Jurkat, Clone E6-1 (cell line): ENCODE measurements at regions not wholly inside any gene's neighbourhood (a gene's known extent, or its start where the extent isn't known, plus 50 kb on each side); places are given as distances from the start of the nearest gene placed in this dataset.
"Not testable (repeated sequence)": the region's sequence is repeated elsewhere in the genome, so short reads cannot be mapped to it uniquely, and the experiment has no call there.

Experiments used
- DNase-seq: peaks from one replicate; pipeline ENCODE4 v3.0.0-alpha.2; 2011; ENCODE audit warnings: low read depth, low spot score
- H3K4me3 ChIP-seq: 2 replicates; pipeline ENCODE4 v1.5.1; 2011; ENCODE audit warnings: mild to moderate bottlenecking, low read length, control low read depth, moderate library complexity

DNA sequence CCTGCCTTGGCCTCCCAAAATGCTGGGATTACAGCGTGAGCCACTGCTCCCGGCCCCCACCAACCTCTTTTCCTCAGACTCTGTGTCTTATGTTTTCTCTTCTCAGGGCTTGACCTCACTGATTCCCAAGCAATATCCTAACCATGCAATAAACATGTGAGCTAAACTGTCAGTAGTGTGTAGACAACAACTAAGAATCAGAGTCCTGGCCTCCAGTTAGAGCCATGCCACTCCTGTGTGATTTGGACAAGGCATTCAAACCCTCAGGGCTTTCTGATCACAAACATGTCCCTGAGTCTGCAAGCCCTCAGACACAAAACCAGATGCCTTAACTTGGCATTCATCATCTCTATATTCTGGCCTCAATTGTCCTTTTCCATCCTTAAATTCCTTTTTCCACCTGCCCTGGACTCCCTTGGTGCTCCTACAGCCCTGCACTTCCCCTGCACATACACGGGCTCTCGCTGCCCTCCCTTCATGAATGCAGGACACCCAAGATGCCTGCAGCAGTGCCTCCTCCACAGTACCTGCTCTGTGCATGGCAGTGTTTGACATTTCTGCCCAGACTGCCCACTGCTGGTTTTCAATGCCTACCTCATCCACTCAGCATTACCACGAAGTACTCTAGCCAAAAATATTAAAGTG is 142.8 kb downstream of the CYP26A1 start:
- no peak overlapping the region for H3K4me3 ChIP-seq
- DNase-seq, result no peak

- no peak for DNase-seq
- no peak overlapping the region for H3K4me3 ChIP-seq
Observed at GRCh38 chr10:93218386-93218785, 144.7 kb downstream of the CYP26A1 start.

DNA sequence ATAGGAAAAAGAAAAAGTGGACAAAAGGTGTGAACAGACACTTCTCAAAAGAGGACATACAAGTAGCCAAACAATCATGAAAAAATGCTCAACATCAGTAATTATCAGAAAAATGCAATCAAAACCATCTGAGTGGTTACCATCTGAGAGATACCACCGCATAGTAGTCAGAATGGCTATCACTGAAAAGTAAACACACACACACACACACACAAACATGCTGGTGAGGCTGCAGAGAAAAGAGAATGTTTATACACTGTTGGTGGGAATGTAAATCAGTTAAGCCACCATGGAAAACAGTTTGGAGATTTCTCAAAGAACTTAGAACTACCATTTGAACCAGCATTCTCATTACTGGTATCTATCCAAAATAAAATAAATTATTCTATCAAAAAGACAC is 145.7 kb downstream of the CYP26A1 start:
- DNase-seq, result no peak

DNA sequence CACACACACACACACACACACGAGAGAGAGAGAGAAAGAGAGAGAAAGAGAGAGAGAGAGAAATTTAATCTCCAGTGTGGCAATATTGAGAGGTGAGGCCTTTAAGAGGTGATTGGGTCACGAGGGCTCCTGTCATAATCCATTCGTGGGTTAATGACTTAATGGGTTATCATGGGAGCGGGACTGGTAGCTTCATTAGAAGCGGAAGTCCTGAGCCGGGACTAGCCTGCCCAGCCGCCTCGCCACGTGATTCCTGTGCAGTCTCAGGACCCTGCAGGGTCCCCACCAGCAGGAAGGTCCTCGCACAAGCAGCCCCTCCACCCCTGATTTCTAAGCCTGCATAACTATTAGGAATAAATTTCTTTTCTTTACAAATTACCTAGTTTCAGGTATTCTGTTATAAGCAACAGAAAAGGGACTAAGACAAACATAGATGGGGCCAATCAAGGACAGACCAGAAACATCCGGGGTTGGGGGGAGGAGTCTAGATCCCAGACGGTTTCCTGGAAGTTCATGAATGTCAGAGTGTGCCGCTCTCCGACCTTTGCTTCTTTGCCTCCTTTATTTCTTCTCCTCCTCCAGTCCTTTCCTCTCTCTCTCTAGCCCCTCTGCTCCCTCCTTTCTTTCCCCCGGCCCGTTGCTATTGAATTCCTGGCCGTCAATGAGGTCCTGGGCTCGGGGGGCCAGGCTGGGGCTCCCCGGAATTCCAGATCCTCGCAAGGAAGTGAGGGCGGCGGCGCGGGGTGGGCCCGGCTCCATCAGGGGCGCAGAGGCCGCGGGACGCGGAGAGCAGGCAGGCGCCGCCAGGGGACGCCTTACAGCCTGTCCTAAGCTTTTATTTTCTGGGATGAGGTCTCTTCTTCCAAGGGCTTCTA is 146.8 kb downstream of the CYP26A1 start:
- H3K4me3 ChIP-seq, result no peak overlapping the region
- no peak for DNase-seq

More for the DNA sequence above, 145.7 kb downstream of the CYP26A1 start:
- H3K4me3 ChIP-seq, result no peak overlapping the region

DNA sequence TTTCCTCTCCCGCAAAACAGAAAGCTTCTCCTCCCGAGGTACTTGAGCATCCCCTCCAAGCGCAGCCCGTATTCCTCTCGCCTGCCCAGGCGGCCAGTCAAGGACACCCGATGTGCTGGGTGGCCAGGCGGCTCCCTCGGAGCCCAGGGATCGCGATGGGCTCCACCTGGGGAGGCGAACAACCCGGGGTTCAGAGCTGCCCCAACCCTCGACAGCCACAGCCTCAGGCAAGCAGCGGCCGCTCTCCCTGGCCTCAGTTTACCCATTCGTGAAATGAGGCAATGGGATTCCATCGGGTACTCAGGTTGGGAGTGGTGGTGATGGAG is 147.4 kb downstream of the CYP26A1 start:
- DNase-seq, result no peak

DNA sequence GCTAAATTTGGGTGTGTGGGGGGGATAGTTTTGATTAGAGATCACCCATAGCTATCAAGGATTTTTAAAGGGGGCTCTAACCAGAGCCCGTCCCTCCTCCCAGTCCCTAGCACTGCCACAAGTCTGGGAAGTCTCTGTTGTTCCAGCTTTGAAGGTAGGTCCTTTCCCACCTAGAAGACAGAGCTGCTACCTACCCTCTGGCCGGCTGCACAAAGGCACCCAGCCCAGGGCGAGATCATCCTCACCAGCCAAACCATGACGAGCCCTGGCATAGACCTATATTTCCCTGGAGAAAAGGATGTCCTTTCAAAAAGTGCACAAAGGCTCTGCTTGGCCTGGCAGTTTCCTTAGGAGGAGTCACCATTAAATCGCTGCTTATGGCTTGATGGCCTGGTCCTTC is 147.8 kb downstream of the CYP26A1 start:
- no peak for DNase-seq
- H3K4me3 ChIP-seq, result no peak overlapping the region

More for the DNA sequence above, 147.4 kb downstream of the CYP26A1 start:
- no peak overlapping the region for H3K4me3 ChIP-seq

GRCh38 chr10:93222211-93222754 is 148.6 kb downstream of the CYP26A1 start:
- no peak overlapping the region for H3K4me3 ChIP-seq
- no peak for DNase-seq

DNA sequence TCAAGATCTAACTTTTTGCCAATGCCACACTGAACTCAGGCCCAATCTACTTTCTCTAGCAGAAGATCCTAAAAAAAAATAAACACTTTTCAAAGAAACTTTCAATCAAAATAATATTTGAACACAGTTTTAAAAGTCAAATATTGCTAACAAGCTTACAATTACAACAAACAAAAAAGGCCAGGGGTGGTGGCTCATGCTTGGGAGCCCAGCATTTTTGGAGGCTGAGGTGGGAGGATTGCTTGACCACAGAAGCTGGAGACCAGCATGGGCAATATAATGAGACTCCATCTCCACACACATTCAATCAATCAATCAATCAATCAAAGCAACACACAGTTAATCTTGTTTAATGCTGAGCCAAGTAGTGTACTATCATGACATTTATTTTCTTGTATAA is 149.2 kb downstream of the CYP26A1 start:
- H3K4me3 ChIP-seq, result no peak overlapping the region
- no peak for DNase-seq

DNA sequence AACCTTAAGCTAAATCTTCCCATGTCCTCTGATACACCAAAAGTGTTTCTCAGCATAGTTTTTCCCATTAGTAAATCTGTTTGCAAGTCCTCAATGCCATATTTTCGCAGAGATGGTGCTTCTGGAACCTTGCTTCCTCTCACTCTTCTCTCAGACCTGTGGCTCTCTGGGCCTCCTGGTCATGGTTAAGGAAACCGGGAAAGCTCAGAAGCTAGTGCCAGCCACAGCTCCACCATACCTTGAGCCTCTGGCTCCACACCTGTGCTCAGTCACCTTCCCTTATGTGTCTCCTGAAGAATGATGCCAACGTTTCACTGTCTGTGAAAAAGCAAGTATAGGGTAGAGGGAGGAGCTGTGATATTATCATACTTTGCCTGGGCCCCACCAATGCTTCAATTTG is 149.6 kb downstream of the CYP26A1 start:
- H3K4me3 ChIP-seq, result no peak overlapping the region
- DNase-seq, result no peak

DNA sequence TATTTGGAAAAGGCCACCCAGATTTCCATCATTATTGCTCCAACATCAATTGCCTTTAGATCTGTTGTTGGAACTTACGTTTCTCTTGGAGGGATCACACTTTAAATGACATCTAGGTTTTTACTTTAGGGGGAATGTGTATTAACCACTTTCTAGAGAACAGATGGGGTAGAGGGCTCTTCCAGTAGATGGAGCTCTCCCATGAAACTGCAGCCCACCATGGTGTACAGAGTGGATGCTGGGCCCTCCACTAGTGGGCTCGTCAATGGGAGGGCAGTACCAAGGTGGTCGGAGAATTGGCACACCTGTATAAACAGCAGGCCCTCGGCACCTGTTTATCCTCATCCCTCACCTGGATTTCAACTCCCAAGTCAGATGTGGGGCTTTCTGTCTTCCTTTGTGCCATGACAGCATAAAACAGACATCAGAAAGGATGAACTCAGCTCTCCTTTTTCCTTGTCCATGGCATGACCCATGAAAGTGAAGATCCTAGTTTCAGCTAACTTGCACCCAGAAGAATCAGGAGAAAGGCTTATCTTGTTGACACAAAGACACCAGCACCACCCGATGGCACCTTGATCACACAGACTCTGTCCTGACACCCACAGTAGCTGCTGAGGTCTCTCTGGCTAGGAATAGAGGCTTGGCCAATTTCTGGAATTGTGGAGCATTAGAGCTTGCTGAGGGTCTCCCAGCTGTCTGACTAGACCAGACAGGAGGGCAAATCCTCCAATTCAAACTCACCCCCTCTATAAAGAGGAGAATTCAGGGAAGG is 150.5 kb downstream of the CYP26A1 start:
- H3K4me3 ChIP-seq, result no peak overlapping the region
- DNase-seq, result no peak

DNA sequence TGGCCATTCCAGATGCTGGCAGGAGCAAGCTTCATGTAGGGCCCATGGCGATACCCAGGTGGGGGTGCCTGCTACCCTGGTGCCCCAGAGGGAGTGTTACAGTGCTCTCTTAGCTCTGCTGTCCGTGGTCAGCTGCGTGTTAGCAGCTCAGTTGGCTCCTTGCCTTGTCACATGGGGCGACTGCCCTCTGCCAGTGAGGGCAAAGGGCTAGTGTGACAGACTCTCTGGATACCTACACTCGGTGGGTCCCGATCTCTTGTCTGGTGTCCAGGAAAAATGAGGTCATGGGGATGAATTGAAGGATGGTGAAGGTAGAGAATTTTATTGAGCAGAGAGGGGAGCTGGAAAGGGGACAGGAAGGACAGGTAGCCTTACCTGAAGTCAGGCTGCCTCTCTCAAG is 152.2 kb downstream of the CYP26A1 start:
- no peak overlapping the region for H3K4me3 ChIP-seq
- DNase-seq, result no peak

DNA sequence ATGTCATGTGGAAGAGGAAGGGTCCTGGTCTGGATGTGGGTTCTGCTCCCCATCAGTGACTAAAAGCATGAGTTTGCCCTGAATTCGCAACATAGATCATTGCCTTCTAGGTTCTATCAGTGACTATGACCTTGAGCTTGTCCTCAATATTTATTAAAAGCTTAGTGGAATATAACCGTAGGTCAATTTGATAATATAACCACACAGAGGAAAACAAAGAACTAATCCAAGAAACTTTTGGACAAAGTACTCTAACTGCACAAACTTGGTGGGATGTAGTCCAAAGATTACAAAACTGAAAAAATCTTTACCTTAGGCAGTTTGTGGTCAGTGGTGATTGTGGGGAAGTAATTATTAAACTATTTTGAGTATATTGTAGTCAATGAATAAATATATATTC is 152.9 kb downstream of the CYP26A1 start:
- no peak overlapping the region for H3K4me3 ChIP-seq
- no peak for DNase-seq

- not testable (repeated sequence) for DNase-seq, H3K4me3 ChIP-seq
Observed at GRCh38 chr10:93230596-93230995, 156.9 kb downstream of the CYP26A1 start.

GRCh38 chr10:93232159-93232558 is 158.5 kb downstream of the CYP26A1 start:
- DNase-seq, H3K4me3 ChIP-seq: not testable (repeated sequence)

DNA sequence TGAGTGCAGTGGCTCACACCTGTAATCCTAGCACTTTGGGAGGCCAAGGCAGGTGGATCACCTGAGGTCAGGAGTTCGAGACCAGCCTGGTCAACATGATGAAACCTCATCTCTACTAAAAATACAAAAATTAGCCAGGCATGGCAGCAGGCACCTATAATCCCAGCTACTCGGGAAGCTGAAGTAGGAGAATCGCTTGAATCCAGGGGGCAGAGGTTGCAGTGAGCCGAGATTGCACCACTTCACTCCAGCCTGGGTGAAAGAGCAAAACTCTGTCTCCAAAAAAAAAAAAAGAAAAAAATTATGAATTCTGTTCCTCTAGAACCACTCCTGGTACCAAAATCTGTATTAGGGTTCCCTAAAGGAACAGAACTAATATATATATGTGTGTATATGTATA is 161.2 kb downstream of the CYP26A1 start:
- not testable (repeated sequence) for H3K4me3 ChIP-seq, DNase-seq

- DNase-seq, result no peak
- H3K4me3 ChIP-seq, result no peak overlapping the region
Observed at GRCh38 chr10:93235686-93236085, 162.0 kb downstream of the CYP26A1 start.

DNA sequence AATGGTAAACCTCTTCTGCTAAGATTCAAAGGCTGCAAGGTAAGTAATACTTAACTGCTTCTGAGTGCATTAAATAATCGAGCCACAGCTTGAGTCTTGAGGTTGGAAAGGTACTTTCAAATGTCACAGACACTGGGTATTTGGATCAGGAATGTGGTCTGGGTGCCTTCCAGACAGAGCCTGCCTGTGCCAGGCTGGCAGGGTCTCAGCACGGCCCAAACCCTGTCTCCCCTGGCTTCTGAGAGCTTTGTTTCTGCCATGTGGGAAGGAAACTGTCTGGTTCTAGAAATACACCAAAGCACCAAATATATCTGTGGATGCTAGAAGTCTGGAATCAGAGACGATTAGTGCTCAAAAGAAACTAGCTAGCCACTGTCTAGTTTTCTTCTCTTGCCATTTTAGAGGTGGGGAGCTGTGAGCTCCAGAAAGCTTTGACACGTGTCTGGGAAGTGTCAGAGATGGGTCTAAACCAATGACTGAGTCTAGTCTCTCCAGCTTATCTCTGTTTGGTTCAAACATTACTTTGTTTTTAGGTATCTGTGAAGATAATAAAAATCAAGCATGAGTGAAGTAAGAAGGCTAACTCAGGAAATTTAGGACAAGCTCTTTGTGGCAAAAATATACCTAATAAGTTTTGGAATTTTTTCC is 162.8 kb downstream of the CYP26A1 start:
- H3K4me3 ChIP-seq, result no peak overlapping the region
- no peak for DNase-seq

DNA sequence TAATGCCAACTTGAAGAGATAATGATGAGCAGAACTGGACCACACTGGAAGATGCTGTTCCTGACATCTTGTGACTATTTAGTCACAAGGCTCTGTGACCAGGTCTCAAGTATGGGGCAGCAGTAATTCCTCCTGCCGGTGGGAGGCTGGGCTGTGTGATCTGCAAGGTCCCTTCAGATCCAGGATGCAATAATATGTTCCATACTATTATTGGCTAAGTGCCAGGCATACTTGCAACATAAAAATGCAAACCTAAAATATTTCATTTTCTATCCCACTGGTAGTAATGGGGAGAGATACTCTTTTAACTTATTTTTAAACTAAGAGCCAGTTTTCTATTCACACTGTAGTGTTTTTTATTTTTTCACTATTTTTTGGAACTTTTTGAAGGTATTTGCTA is 171.5 kb downstream of the CYP26A1 start:
- no peak overlapping the region for H3K4me3 ChIP-seq
- no peak for DNase-seq

GRCh38 chr10:93245779-93246178 is 172.1 kb downstream of the CYP26A1 start:
- H3K4me3 ChIP-seq, result no peak overlapping the region
- DNase-seq, result no peak
